SK-N-SH (cell line): ENCODE measurements at regions not wholly inside any gene's neighbourhood (a gene's known extent, or its start where the extent isn't known, plus 50 kb on each side); places are given as distances from the start of the nearest gene placed in this dataset.
"Not testable (repeated sequence)": the region's sequence is repeated elsewhere in the genome, so short reads cannot be mapped to it uniquely, and the experiment has no call there.

Experiments used
- CHD2 ChIP-seq: fragments of 150-350 bp; IDR thresholded peaks from 2 replicates; pipeline ENCODE4 v1.6.1; 2018; ENCODE audit warnings: low read length; ENCODE audit not compliant: partially characterized antibody
- EP300 ChIP-seq, 2 experiments: IDR thresholded peaks; 2 replicates each; pipeline versions ENCODE4 v1.4.0 to v1.6.1; 2012; ENCODE audit warnings: borderline replicate concordance in 1 of 2, low read depth in 1 of 2, low read length in 1 of 2
- EZH2phosphoT487 ChIP-seq: fragments of 200-600 bp; sonication (generic); IDR thresholded peaks from 2 replicates; pipeline ENCODE4 v1.6.1; 2017; ENCODE audit warnings: low read depth, mixed run types, mild to moderate bottlenecking, antibody characterized with exemption, moderate library complexity, borderline replicate concordance
- FOXM1 ChIP-seq: IDR thresholded peaks from 2 replicates; pipeline ENCODE4 v1.4.0; 2012; ENCODE audit warnings: low read depth, mild to moderate bottlenecking
- GABPA ChIP-seq: IDR thresholded peaks from 2 replicates; pipeline ENCODE4 v1.4.0; 2012; ENCODE audit warnings: low read depth, mild to moderate bottlenecking
- JUND ChIP-seq: IDR thresholded peaks from 2 replicates; pipeline ENCODE4 v1.4.0; 2012
- NFIC ChIP-seq: IDR thresholded peaks from 2 replicates; pipeline ENCODE4 v1.4.0; 2012; ENCODE audit warnings: borderline replicate concordance
- RCOR1 ChIP-seq: fragments of 150-350 bp; IDR thresholded peaks from 2 replicates; pipeline ENCODE4 v1.6.1; 2017; ENCODE audit warnings: antibody characterized with exemption, low read length
- RXRA ChIP-seq: IDR thresholded peaks from 2 replicates; pipeline ENCODE4 v1.4.0; 2012; ENCODE audit warnings: low read depth, mild to moderate bottlenecking, borderline replicate concordance
- TAF1 ChIP-seq: IDR thresholded peaks from 2 replicates; pipeline ENCODE4 v1.6.1; 2012; ENCODE audit warnings: low read depth, mild to moderate bottlenecking, low read length, moderate library complexity, borderline replicate concordance
- TF ChIP-seq, protein P1 (sequence below): fragments of 200-600 bp; sonication (generic); IDR thresholded peaks from 2 replicates; pipeline ENCODE4 v1.6.1; 2017; ENCODE audit warnings: antibody characterized with exemption, mild to moderate bottlenecking, moderate library complexity
- TF ChIP-seq, protein P2 (sequence below): fragments of 150-350 bp; IDR thresholded peaks from 2 replicates; pipeline ENCODE4 v1.6.1; 2017; ENCODE audit warnings: antibody characterized with exemption, low read length, low read depth, borderline replicate concordance

DNA sequence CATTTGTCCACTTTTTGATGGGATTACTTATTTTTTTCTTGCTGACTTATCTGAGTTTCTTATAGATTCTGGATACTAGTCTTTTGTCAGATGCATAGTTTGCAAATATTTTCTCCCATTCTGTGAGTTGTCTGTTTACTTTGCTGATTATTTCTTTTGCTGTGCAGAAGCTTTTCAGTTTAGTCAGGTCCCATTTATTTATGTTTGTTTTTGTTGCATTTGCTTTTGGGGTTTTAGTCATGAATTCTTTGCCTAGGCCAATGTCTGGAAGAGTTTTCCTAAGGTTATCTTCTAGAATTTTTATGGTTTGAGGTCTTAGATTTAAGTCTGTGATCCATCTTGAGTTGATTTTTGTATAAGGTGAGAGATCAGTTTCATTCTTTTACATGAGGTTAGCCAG, 149.5 kb downstream of the SPATA31D1 start:
- TF ChIP-seq EP300 (IDR thresholded peaks at IDR 0.05; ENCODE audit: borderline replicate concordance in 1 of 2, low read depth in 1 of 2, low read length in 1 of 2); JUND; FOXM1; RXRA; RCOR1; CHD2; EZH2phosphoT487; TAF1; GABPA; NFIC: not testable (repeated sequence)
- TF ChIP-seq, protein P1, sequence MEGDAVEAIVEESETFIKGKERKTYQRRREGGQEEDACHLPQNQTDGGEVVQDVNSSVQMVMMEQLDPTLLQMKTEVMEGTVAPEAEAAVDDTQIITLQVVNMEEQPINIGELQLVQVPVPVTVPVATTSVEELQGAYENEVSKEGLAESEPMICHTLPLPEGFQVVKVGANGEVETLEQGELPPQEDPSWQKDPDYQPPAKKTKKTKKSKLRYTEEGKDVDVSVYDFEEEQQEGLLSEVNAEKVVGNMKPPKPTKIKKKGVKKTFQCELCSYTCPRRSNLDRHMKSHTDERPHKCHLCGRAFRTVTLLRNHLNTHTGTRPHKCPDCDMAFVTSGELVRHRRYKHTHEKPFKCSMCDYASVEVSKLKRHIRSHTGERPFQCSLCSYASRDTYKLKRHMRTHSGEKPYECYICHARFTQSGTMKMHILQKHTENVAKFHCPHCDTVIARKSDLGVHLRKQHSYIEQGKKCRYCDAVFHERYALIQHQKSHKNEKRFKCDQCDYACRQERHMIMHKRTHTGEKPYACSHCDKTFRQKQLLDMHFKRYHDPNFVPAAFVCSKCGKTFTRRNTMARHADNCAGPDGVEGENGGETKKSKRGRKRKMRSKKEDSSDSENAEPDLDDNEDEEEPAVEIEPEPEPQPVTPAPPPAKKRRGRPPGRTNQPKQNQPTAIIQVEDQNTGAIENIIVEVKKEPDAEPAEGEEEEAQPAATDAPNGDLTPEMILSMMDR: not testable (repeated sequence)
- TF ChIP-seq, protein P2, sequence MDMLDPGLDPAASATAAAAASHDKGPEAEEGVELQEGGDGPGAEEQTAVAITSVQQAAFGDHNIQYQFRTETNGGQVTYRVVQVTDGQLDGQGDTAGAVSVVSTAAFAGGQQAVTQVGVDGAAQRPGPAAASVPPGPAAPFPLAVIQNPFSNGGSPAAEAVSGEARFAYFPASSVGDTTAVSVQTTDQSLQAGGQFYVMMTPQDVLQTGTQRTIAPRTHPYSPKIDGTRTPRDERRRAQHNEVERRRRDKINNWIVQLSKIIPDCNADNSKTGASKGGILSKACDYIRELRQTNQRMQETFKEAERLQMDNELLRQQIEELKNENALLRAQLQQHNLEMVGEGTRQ: not testable (repeated sequence)
